Activated T-helper 1 cell treated with Interleukin-2 at 50 U/mL for 16 hours (primary cell): ENCODE measurements at regions not wholly inside any gene's neighbourhood (a gene's known extent, or its start where the extent isn't known, plus 50 kb on each side); places are given as distances from the start of the nearest gene placed in this dataset.

Experiments
- DNase-seq: peaks from one replicate; pipeline ENCODE4 v3.0.0-alpha.2; 2020; ENCODE audit warnings: low read depth

DNA sequence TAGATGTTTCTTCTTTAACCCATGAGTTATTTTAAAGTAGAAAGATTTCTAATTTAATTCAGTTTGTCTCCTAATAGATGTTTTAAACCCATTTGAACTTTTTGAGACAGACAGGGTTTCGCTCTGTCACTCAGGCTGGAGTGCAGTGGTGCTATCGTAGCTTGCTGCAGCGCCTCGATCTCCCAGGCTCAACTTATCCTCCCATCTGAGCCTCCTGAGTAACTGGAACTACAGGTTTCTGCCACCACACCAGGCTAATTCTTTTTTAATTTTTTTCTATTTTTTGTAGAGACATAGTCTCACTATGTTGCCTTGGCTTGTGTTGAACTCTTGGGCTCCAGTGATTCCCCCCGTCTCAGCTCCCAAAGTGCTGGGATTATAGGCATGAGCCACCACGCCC lies 53.0 kb upstream of the RAB18 start:
- no peak for DNase-seq

DNA sequence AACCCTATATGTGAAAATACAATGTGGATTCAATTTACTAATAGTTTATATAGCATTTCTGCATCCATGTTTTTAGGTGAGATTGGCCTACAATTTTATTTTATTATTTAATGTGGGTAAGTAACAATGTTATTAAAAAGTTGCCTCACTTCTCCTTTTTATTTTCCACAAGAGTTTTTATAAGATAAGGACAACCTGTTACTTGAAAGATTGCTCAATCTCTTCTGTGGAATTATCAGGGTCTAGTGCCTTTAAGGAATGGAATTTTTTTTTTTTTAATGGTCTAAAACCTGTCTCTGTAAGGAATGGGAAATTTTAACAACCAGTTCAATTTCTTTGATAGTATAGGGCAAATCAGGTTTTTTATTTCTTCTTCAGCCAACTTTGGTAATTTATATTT lies 53.9 kb upstream of the RAB18 start:
- no peak for DNase-seq

DNA sequence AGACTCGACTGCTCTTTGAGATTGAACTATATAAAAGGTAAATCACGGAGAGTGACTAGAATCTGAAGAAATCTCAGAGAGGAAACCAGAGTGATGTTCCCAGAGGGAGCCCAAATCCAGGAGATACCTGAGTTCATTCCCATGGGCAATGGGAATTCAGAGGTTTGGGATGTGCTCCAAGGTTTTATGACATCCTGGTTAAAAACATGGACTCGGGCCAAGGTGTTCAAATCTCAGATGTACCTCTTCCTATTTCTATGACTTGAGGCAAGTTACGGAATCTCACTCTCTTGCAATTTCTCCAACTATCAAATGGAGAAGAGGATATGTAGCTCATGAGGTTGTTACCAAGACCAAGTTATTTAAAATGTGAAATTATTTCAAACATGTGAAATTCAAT lies 54.5 kb upstream of the RAB18 start:
- no peak for DNase-seq

DNA sequence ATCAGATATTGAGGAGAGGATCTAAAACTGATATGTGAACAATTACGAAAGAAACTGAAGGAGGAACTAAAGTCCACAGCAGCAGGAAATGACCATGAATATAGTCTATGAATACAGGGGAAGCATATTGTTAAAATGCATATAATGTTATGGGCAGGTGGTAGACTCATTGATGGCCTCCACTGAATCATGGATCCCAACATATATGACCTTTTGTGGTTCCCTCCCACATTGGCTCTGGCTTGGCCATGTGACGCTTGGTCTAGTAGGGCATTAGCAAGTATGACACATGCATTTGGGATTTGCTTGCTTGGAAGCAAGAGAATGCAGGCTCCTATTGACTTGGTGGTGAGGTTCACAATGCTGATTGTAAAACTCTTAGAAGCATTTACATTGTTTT lies 55.2 kb upstream of the RAB18 start:
- no peak for DNase-seq

DNA sequence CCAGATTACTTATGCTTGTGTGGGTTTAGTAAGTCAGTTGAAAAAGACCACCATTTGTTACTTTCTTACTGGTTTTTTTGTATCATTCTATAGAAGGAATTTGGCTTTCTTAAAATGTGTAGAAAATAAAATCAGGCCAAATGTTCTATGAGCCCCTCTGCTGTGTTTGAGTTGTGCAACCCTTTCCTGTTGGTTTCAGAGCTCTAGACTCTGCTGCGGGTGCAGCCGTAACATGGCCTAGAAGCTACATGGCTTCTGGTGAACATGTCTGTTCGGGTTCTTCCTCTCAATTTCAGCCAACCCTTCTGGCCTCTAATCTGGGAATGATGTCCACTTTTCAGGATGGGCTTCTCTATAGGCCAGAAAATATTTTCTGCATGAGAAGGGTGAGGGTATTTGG lies 56.6 kb upstream of the RAB18 start:
- no peak for DNase-seq

DNA sequence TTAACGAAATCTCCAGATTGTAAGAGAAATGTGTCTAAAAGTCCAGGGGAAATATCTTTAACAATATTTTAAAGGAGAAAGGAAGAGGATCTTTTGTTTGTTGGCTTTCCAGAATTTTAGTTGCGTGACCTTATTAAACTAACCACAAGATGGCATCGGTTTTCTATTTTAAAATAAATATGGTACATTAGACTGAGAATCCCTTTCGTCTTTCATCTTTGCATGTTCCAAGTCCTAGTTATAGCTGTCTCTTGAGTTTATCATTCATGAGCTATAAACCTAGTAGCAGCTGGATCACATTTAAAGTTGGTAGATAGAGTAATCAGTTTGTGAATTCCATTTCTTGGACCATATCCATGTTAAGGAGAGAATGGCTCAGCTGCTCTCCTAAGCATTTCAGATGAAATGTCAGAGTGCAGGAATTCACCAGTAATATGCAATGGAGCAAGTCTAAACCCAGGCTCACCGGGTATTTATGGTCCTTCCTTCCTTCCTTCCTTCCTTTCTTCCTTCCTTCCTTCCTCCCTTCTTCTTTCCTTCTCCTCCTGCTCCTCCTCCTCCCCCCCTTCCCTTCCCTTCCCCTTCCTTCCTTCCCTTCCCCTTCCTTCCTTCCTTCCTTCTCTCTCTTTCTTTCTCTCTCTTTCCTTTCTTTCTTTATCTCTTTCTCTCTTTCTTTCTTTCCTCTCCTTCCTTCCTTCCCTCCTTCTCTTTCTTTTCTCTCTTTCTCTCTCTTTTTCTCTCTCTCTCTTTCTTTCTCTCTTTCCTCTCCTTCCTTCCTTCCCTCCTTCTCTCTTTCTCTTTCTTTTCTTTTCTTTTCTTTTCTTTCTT lies 57.8 kb upstream of the RAB18 start:
- no peak for DNase-seq

DNA sequence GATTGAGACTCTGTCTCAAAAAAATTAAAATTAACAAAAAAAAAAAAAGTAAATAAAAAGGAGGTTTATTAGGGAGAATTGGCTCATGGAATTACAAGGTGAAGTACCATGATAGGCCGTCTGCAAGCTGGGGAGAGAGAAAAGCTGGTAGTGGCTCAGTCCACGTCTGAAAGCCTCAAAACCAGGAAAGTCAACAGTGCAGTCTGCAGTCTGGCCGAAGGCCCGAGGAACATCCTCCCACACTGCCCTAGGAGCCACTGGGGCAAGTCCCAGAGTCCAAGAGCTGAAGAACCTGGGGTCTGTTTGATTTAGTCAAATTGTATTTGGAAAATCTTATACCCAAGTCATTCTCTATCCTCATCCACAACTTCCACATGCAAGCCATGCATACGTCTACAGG lies 59.0 kb upstream of the RAB18 start:
- no peak for DNase-seq

DNA sequence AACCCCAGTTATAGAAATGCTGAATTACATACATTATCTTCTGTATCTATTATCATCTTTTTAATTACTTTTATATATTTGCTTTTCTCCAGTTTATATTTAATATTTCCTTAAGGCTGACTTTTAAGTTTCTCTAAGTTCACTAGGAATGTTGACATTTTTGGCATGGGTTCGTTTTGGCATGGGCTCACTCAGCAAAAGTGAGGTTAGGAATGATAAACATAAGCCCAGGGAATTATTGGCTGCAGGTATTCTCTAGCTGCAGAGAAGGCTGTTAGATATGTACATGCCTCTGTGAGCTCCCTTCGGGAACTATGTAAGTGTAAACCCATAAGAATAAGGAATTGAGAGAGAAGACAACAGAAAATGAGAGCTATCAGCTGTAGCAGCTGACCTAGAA lies 63.6 kb upstream of the RAB18 start:
- DNase-seq: no peak

DNA sequence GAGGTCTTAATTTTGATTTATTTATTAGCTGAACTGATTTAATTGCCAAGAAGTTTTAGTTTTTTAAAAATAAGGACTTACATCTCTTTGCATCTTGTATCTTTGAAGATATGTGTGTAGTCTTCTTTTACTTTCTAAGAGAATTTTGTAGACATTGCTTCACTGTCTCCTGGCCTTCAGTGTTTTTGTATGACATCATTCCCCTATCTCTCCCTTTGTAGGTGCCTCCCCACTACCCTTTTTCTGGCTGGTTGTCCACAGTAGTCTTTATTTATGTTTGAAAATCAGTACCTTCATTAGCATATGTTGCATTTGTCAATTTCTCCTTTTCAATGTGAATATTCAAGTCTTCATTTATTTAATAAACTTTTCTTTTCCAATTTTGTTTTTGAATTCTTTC lies 64.1 kb upstream of the RAB18 start:
- DNase-seq: no peak

DNA sequence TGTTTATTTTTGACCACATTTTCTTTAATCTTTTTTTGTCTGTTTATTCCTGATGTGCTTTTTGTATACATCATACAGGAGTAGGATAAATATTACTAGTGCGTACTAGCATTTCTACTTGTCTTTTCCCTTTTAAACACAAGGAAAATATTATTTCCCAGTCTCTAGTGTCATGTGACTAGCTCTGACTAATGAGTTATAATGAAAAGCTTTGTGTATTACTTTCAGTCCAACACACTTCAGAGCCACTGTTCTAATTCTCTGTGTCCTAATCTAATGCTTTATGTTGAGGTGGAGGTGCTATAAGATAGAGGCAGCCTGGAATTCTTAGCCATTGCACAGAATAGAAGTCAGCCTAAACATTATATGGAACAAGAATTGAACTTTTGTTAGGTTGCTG lies 65.0 kb upstream of the RAB18 start:
- DNase-seq: no peak

DNA sequence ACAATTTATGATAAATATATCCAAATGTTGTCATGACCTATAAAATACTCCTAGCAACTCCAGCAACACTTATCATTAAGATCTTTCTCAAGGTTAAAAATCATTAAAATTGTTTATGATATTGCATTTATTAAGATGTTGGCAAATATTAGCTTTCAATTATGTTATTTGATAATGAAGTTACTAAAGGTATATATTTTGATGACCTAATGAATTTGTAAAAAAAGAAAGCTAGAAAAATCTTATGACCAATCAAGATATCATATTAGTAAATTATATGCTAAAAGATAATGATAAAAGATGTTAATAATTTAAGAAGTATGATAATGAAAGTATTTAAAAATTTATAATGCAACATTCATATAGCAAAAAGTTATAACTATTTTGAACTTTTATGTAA lies 66.3 kb upstream of the RAB18 start:
- DNase-seq: no peak

DNA sequence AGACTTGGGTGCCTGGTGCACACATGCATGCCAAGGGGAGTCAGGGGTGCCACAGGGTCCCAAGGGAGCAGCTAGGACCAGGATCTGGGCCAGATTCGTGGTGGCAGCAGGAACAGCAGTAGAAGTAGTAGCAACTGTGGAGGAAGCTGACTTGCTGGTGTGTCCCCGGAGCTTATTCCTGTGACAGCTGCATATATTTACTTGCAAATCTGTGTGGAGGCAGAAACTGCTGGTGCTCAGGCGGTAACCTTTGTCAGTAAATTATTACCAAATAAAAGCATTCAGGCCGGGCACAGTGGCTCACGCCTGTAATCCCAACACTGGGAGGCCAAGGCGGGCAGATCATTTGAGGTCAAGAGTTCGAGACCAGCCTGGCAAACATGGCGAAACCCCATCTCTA lies 67.4 kb upstream of the RAB18 start:
- DNase-seq: no peak

DNA sequence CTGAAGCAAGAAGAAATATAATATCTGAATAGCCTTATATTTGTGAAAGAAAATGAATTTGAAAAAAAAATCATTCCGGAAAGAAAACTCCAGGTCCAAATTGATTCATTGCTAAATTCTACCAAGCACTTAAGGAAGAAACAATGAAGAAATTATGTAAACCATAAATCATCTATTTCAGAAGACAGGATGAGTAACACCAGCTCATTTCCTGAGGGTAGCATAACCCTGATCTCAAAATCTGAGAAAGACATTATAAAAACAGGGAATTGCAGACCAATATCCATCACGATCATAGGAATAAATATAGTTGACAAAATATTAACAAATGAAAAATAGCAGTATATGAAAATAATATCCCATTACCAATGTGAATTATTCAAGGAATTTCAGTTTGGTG lies 70.1 kb upstream of the RAB18 start:
- DNase-seq: no peak

DNA sequence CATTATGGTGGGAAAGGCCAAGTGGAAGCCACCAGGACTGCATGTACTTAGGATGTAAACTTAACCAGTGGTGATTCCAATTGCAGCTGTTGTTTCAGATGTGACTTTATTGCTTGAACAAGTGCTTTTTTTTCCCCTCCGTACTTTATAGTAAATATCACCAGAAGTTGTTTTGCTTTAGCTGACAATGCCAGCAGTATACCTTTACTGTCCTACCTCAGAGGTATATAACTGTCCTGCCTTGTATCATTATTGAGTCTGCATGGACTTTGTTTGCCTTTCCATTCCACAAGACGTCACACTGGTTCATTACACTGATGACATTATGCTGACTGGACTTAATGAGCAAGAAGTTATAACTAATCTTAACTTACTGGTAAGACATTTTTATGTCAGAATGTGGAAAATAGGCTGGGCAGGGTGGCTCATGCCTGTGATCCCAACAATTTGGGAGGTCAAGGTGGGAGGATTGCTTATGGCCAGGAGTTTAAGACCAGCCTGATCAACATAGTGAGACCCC lies 77.1 kb upstream of the RAB18 start:
- no peak for DNase-seq

DNA sequence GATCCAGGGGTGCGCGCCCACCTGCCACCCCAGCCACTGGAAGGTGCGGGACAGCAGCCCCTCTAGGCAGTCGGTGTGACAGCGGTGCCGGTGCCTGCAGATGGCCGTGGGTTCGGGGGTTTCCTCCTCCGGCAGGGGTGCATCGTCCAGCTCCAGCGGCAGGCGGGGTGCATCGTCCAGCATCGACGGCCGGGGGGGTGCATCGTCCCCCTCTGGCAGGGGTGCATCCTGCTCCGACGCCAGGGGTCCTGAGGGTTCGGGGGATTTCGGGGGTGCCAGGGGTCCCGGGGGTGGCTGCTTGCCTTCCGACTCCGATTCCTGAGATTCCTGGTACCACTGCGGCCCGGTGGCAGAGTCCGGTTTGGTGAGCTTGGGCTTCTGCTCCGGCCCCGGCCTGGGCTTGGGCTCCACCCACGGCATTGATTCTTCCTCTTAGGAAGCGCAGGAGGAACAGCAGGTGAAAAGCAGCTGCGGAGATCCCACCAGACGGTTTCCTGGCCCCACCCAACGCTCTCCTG lies 90.2 kb upstream of the RAB18 start:
- DNase-seq: no peak

DNA sequence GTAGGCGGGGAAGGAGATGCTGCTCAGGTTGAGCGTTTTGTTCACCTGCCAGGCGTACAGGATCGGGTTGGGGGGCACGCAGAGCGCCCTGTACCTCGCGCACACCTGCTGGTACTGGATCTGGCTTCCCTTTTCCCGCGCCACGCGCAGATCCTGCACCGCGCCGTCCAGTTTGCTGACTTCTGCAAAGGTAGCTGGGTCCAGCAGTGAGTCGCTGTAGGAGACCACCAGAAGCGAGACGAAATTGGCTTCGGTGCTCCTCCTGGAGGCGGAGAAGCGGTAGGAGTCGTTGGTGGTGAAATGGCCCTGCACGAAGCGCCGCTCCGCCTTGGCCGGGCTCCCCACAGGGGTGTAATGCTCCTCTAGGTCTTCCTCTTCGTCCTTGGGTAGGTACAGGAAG lies 90.7 kb upstream of the RAB18 start:
- no peak for DNase-seq

DNA sequence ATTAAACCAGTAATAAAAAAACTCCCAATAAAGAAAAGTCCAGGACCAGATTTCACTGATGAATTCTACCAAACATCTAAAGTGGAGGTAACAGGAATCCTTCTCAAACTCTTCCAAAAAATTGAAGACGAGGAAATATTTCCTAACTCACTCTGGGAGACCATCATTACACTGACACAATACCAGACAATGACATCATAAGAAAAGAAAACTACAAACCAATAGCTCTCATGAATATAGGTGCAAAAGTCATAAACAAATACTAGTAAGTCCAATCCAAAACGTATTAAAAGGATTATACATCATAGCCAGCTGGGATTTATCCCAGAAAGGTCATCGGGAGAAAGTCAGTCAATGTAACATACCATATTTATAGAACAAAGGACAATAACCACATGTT lies 94.0 kb upstream of the RAB18 start:
- no peak for DNase-seq

DNA sequence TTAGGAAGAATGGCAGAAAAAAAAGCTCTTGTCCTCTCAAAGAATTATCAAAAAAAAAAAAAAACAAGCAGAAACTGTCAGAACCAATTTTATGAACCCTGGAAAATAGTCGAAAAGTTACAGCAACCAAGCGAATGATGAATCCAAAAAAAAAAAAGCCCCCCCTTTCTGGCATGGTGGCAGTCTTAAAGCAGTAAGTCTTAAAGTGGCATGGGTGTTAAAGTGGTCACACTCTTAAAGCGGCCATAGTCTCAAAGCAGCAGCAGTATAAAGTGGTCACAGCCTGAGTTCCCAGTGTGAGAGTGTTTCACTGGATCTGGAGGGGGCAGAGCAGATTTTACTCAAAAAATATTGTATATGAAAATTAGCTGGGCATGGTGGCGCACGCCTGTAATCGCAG lies 96.8 kb upstream of the RAB18 start:
- no peak for DNase-seq

DNA sequence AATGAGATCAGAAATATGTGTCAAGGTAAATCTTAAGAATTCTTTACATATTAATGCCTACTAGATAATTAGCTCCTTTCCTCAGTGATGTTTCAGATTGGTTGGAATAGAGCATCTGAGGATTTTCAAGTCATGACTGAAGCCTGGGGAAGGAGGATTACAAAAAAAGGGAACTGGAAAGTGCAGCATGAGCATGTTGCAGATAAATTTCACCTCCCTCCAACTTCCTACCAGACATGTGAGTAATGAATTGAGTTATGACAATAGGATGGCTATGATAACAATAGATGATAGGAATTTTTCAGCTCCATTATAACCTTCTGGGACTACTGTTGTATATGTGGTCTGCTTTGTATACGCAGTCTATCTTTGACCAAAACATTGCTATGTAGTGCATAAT lies 104.2 kb upstream of the RAB18 start:
- DNase-seq: no peak

DNA sequence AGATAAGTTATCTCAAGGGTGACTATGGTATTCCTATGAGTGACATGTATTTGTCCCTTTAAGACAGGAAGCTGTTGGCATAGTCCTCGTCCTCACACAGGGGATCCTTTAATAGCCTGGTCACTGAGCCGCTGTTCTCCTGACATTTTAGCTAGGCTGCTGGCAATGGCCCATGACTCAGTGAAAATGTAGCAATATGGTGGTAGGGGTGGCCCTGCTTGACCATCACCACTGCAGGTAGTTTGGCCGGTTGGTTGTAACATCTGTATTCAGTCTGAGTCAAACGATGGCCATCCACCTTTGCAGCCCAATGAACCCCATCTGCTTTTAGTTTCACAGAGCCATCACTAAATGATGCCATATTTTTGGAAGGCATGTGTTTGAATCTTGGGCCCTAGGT lies 110.1 kb upstream of the RAB18 start:
- DNase-seq: no peak

DNA sequence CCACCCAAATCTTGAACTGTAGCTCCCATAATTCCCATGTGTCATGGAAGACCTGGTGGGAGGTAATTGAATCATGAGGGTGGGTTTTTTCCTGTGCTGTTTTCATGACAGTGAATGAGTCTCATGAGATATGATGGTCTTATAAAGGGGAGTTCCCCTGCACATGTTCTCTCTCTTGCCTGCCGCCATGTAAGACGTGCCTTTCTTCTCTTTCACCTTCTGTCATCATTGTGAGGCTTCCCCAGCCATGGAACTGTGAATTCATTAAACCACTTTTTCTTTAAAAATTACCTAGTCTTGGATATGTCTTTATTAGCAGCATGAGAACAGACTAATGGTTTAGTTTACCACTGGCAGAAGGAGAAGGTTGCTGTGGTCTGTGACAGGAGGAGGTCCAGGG lies 111.5 kb upstream of the RAB18 start:
- DNase-seq: no peak

DNA sequence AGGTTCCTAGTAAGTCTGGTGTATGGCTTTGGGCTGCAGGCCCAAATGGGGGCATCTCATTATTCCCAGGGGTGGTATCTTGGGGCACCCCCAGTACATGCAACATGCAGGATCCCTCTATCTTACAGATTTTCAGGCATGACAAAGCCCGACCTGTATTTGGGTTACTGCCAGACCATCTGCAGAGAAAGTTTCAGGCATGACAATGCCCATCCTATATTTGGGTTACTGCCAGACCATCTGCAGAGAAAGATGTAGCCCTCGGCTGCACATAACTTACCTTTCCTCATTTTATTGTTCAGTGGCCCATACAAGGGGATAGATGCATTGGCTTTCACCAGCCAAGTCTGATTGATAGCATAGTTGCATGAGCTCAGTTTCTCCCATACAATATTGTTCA lies 112.2 kb upstream of the RAB18 start:
- no peak for DNase-seq

DNA sequence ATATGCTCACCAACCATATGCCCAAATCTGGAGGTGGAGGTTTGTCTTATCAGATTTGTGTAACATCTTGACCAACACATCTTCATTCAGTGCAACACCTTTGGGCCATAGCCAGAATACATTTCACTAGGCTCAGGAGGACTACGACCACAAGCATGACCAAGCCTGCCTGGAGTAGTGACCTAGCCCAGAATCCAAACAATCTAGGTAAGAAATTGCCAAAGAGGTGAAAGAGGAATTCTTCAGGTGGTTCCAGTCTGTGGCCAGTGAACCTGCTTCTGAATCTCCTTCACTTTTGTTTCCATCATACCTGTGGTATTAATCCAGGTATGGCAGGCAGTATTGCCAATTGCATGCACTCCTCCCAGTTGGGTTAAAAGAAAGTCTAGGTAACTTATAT lies 112.8 kb upstream of the RAB18 start:
- DNase-seq: no peak

DNA sequence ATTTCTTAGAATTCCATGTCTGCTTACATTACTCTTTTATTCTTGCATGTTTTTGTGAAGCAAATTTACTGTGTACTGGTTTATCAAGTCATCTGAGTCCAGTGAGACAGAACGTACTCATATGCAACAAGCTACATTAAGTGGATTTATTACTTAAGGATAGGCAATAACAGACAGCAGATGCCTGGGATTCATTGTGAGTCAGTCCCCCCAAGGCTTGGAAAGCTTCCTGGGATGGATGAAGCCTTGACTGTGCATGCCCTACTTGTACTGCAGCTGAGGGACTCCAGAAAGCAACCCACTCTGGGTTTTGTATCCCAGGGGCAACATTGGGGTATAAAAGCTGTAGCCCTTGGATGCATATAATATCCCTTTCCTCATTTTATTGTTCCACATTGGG lies 113.4 kb upstream of the RAB18 start:
- DNase-seq: no peak
